Brain microvascular endothelial cell (primary cell): ENCODE measurements at regions not wholly inside any gene's neighbourhood (a gene's known extent, or its start where the extent isn't known, plus 50 kb on each side); places are given as distances from the start of the nearest gene placed in this dataset.
"Not testable (repeated sequence)": the region's sequence is repeated elsewhere in the genome, so short reads cannot be mapped to it uniquely, and the experiment has no call there.

Source experiments
- DNase-seq: peaks from one replicate; pipeline ENCODE4 v3.0.0-alpha.2; 2020
- H3K27ac ChIP-seq: fragments of 250-450 bp; sonication (Bioruptor Pico); 2 replicates; pipeline ENCODE4 v1.5.1; 2020; ENCODE audit warnings: mild to moderate bottlenecking, moderate library complexity
- H3K27me3 ChIP-seq: fragments of 250-450 bp; sonication (Bioruptor Pico); replicated peaks from 2 replicates; pipeline ENCODE4 v1.5.1; 2020; ENCODE audit warnings: mild to moderate bottlenecking
- H3K36me3 ChIP-seq: fragments of 250-450 bp; sonication (Bioruptor Pico); replicated peaks from 2 replicates; pipeline ENCODE4 v1.5.1; 2020; ENCODE audit warnings: mild to moderate bottlenecking
- H3K4me3 ChIP-seq: 2 replicates; pipeline ENCODE4 v1.5.1; 2011; ENCODE audit warnings: low read depth, mild to moderate bottlenecking, control low read depth, low read length, moderate library complexity
- CTCF ChIP-seq: IDR thresholded peaks from 2 replicates; pipeline ENCODE4 v1.5.1; 2011; ENCODE audit warnings: low read depth, mild to moderate bottlenecking, moderate library complexity, low read length, control low read depth, inconsistent platforms; ENCODE audit errors: missing control alignments
- in situ Hi-C: cut with HindIII; loops from 2 replicates; pipeline ENCODE4 v1.10.0; 2017; ENCODE audit warnings: low sequenced_read_pairs, low pct_ligation_motif_present

DNA sequence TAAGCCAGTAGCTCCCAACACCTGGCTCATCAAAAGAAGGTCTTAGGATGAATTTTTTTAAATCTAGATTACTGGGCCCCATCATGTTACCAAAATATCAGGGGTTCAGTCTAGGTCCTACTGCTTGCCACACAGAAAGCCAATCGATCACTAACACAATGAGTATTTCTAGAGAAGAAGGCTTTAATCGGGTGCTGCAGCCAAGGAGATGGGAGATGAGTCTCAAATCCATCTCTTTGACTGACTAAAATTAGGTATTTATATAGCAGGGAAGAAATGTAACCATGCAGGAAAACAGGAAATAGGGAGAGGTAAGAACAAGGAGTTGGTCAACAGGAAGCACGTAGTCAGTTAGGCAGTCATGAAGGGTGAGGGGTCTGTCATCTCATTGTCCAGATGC lies 288.2 kb downstream of the CEP170 start:
- Histone ChIP-seq H3K27me3 (no peaks in the 10 kb centered on the region), H3K36me3 (no peaks in the 10 kb centered on the region), H3K27ac (no peak overlapping the region), H3K4me3 (no peak overlapping the region)
- DNase-seq: no peak
- in situ Hi-C loops: no loop called here
- no peak for TF ChIP-seq CTCF

DNA sequence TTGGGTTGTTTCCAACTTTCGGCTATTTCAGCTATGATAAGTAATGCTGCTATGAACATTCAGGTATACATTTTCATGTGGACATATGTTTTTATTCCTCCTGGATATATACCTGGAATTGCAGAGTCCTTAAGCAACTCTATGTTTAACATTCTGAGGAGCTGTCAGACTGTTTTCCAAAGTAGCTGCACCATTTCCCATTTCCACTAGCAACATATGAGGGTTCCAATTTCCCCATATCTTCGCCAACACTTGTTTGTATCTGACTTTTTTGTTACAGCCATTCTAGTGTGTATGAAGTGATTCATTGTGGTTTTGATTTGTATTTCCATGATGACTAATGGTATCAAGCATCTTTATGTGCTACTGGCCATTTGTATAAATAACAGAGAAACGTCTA lies 295.7 kb downstream of the CEP170 start:
- H3K36me3 ChIP-seq, DNase-seq, H3K27me3 ChIP-seq, in situ Hi-C loops, H3K27ac ChIP-seq, H3K4me3 ChIP-seq: not testable (repeated sequence)

- H3K36me3 ChIP-seq, in situ Hi-C loops, H3K4me3 ChIP-seq, H3K27ac ChIP-seq, DNase-seq, H3K27me3 ChIP-seq: not testable (repeated sequence)
Observed at GRCh38 chr1:242954945-242955344, 300.1 kb downstream of the CEP170 start.

GRCh38 chr1:242946206-242946605 lies 308.9 kb downstream of the CEP170 start:
- TF ChIP-seq CTCF: no peak

GRCh38 chr1:242936725-242937124 lies 318.4 kb downstream of the CEP170 start:
- DNase-seq: not testable (repeated sequence)

More at GRCh38 chr1:242946206-242946605, 308.9 kb downstream of the CEP170 start:
- DNase-seq: no peak
- Histone ChIP-seq H3K27ac (no peak overlapping the region), H3K4me3 (no peak overlapping the region), H3K27me3 (no peaks in the 10 kb centered on the region), H3K36me3 (no peaks in the 10 kb centered on the region)
- in situ Hi-C loops: no loop called here

DNA sequence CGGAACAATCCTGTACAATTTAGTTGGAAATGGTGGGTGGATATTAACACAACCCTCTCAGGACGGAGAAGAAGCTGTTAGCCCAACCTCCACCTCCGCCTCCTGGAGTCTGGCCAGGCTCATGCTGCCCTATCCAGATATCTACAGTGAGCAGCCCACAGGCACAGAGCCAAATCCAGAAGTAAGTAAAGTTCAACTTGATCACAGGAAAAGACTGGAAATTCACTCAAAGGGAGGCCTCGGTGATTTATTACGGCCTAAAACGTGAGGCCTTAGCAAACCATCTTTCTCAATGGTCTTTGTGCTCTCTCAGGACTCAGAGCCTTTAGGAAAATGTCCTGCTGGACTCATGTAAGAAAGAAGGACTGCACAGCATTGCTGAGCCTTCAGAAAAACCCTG lies 330.4 kb downstream of the CEP170 start:
- in situ Hi-C loops, DNase-seq, H3K4me3 ChIP-seq, H3K27me3 ChIP-seq, H3K36me3 ChIP-seq, H3K27ac ChIP-seq: not testable (repeated sequence)

More at GRCh38 chr1:242936725-242937124, 318.4 kb downstream of the CEP170 start:
- H3K27ac ChIP-seq, H3K36me3 ChIP-seq, in situ Hi-C loops, H3K4me3 ChIP-seq, H3K27me3 ChIP-seq: not testable (repeated sequence)

- DNase-seq, H3K27ac ChIP-seq, H3K4me3 ChIP-seq, H3K27me3 ChIP-seq, H3K36me3 ChIP-seq, in situ Hi-C loops: not testable (repeated sequence)
Observed at GRCh38 chr1:242923603-242924002, 331.5 kb downstream of the CEP170 start.

DNA sequence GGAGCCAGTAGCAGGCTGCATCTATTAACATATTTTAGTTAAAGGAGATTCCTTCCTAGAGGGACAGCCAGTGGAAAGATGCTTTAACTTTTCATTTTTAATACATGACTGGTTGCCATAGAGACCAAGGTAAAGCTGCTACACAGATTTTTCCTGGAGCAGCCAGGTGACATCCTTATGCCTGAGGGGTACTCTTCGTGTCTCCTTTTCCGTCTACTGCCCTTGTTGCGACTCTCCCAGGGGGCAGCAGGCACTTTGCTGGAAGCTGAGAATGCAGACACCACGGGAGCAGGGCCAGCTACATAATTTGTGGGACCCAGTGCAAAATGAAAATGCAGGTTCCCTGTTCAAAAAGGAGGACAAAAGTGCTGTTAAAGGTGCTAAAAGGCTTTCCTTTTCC lies 340.4 kb downstream of the CEP170 start:
- in situ Hi-C loops, DNase-seq, H3K27me3 ChIP-seq, H3K36me3 ChIP-seq, H3K4me3 ChIP-seq, H3K27ac ChIP-seq: not testable (repeated sequence)

- H3K4me3 ChIP-seq, in situ Hi-C loops, H3K27me3 ChIP-seq, H3K36me3 ChIP-seq, DNase-seq, H3K27ac ChIP-seq: not testable (repeated sequence)
Observed at GRCh38 chr1:242912855-242913254, 342.2 kb downstream of the CEP170 start.

DNA sequence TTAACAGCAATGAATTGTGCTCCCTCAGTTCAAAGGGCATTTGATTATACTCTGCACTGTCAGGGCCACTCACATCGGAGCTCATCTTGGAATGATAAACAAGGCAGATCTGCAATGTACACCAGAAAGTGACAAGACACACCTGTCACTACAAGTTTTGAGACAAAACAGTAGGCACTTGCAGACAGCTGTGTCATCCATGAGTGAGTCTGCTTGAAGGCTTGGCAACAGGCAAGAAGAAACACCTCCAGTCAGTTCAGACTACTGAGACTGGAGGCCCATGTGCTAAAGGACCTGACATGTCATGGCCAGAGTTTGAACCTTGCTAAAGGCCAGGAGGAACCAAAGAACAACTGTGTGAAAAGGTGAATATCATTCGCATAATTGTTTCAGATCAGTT lies 354.5 kb downstream of the CEP170 start:
- DNase-seq, in situ Hi-C loops, H3K27me3 ChIP-seq, H3K27ac ChIP-seq, H3K4me3 ChIP-seq, H3K36me3 ChIP-seq: not testable (repeated sequence)
